LHCN-M2 (cell line): ENCODE measurements at regions not wholly inside any gene's neighbourhood (a gene's known extent, or its start where the extent isn't known, plus 50 kb on each side); places are given as distances from the start of the nearest gene placed in this dataset.
A peak's percentile ranks its signal among the peaks of the same experiment; 100 is the strongest.

ENCODE experiments used
- DNase-seq: peaks from one replicate; pipeline ENCODE4 v3.0.0-alpha.2; 2012; ENCODE audit warnings: low read depth

- peak; percentile 100 for DNase-seq
Observed at GRCh38 chr10:4663162-4663992, 162.6 kb upstream of the AKR1E2 start.

GRCh38 chr10:4662576-4663161 lies 163.3 kb upstream of the AKR1E2 start:
- DNase-seq, result peak; percentile 96

DNA sequence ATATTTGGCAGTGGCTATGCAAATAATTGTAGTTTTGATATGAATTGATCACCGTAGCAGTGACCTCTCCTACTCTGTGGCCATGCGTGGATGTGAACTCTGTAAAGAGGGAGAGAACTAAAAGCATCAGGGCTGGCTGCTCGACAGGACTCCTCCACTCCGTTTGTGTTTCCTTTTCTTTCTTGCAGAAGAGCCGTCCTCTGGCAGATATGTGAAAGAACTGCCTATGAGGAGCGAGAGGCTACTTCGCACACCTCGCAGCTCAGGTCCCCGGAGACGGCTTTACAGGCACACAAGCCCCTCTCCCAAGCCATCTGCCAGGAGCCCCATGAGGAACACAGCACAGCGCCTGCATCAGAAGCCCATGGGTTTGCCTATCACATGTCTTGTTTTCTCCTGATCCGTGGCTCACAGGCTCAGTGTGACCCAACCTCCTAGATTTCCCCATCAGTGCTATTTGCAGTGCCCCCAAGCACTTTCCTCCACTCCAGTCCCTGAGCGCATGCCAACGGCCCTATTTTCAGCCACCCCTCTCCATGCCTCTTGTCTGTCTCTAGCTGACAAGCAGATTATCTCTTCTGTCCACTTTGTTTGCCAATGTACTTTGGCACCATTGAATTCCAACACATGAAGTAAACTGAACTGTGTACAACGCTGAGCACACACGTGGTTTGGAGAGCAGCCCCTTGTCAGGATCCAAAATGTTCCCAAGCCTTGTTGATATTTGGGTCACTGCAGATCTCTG lies 164.3 kb upstream of the AKR1E2 start:
- peak; percentile 61 for DNase-seq

DNA sequence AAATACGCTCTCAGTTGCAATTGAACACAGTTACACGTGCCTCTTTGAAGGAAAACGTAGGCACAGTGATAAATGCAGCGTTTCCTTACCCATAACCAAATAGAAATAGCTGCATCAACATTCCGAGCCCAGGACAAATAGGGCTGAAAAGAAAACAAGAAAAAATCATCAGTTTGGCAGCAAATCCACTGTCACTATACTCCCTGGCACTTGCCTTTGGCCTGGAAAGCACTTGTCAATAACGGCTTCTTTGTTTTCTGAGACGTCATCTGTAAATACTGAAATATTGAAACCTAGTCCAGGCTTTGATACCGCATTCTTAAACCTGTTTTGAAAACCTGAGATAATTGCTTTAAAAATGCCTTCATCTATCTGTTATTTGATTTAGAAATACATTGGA lies 167.2 kb upstream of the AKR1E2 start:
- DNase-seq, result no peak

DNA sequence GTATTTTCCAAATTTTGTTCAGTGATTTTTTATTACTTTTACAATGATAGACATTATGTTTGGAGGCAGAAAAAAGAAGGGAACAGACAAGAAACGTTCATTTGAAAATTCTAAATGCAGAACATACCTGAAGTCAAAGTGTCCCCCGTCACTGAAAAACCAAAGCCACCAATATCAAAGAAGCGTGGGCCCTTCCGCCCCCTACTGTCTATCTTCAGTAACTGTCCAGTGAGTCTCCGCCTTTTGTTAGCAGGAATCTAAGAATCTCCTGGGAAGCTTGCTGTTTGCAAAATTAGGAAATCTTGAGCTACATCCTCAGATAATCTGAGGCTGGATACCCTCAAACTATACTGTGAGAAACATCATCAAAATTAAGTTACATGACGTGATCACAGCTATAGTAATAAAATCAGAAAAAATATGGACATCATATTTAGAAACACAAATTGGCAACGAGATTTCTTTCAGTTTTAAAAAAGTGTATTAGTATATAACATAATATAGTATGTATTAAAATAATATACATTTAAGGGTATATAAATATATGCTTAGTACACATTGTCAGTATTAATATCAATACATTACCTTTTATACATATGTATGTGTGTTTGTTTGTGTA lies 169.3 kb upstream of the AKR1E2 start:
- peak; percentile 77 for DNase-seq

- DNase-seq, result no peak
Observed at GRCh38 chr10:4655879-4656278, 170.1 kb upstream of the AKR1E2 start.

- DNase-seq, result no peak
Observed at GRCh38 chr10:4655406-4655805, 170.6 kb upstream of the AKR1E2 start.

- no peak for DNase-seq
Observed at GRCh38 chr10:4654496-4654895, 171.5 kb upstream of the AKR1E2 start.

- no peak for DNase-seq
Observed at GRCh38 chr10:4653160-4653559, 172.8 kb upstream of the AKR1E2 start.

DNA sequence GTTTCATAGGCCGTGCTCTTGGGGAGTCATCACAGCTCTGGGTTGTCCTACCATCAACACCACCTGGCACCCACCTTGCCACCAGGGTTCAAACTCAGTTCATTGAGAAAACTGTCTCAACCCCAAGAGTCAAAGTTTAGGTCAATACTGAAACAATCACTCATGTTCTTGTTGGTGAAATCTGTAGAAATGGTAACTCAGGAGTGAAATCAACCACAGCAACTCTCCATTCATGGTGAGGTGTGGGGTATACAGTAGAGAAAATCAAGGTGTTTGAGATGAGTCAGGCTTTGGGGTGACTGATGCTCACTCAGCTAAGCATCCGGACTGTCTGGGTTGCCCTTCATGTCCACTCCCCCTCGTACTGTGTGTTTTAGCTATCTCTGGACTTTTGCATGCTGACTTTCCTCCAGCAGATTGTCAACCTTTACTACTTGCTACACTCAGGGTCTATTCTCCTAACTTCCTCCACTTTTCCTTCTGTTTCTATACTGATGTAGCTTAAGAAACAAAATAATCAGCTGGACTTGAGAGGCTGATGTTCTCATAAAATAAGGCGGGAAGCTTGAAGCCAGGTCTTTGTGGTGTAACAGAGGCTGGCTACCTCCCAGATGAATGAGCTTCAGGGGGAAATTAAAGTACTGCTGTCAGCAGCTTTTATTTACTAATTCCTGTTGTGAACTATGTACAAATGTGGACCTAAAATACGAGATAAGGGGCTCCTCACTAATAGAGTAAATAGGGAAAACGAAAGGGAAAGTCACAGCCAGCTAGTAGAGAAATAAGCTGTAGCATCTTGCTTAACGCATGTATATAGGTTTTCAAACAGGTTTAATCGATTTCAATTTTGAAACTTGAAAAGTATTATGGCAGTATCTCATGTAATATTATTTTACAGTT lies 173.6 kb upstream of the AKR1E2 start:
- DNase-seq, result no peak

GRCh38 chr10:4651404-4652037 lies 174.5 kb upstream of the AKR1E2 start:
- peak; percentile 34 for DNase-seq

DNA sequence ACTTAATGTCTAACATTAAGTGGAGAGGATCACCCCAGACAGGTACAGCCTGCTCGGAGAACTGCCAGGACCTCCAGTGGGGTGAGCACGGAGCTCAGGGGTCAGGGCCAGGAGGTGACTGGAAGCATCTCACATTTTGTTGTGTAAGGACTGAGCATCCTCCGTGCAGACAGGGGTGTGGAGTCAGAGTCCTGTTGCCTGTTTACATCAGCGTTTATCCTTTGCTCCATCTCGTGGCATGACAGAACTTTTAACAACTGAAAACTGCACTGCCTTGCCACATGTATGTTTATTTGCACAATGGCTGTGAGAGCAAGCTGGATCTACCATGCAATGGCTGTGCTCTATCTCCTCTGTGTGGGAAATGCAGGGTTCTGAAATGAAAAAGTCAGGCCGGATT lies 175.4 kb upstream of the AKR1E2 start:
- DNase-seq, result peak; percentile 48

GRCh38 chr10:4649886-4650508 lies 176.0 kb upstream of the AKR1E2 start:
- no peak for DNase-seq

GRCh38 chr10:4649471-4649870 lies 176.5 kb upstream of the AKR1E2 start:
- no peak for DNase-seq

DNA sequence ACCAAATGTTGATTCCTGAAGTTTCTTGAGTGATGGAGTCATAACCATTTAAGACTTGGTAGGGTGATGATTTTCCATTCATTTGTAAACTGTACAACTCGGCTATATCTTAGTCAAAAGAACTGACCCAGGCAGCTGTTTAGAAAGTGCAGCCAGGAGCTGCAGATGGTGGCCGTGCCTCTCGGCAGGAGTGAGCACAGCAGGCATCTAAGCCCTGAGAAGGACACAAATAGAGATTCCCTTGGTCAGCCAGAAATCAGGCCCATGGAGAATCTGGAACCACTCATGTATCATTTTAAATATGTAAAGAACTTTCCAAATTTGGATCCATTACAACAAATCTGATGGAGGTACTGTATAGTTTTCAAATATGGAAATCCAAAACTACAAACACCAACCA lies 177.0 kb upstream of the AKR1E2 start:
- no peak for DNase-seq

- DNase-seq, result peak; percentile 46
Observed at GRCh38 chr10:4647109-4647785, 178.8 kb upstream of the AKR1E2 start.

- DNase-seq, result no peak
Observed at GRCh38 chr10:4646547-4646946, 179.5 kb upstream of the AKR1E2 start.

- DNase-seq, result no peak
Observed at GRCh38 chr10:4645836-4646235, 180.2 kb upstream of the AKR1E2 start.

DNA sequence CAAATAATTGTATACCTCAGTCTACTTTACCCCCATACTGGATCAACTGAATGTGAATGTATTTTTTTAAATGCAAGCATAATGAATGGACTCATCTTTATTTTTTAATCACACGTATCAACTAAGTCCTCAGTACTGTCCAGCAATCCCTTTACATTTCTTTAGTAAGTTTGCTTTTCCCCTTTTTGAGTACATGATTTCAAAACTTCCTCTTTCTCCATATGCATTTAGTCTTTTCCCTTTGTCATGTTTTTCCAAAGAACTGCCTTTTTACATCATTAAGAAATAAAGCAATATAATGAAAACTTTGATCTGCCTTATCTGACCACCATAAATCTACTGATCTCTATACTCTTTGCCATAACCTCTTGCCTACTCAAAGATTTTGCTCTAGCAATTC lies 182.5 kb upstream of the AKR1E2 start:
- no peak for DNase-seq

- no peak for DNase-seq
Observed at GRCh38 chr10:4639960-4640359, 186.0 kb upstream of the AKR1E2 start.
